Effector memory CD8-positive, alpha-beta T cell (primary cell): ENCODE measurements at regions not wholly inside any gene's neighbourhood (a gene's known extent, or its start where the extent isn't known, plus 50 kb on each side); places are given as distances from the start of the nearest gene placed in this dataset.

Source experiments
- ATAC-seq: fragments of 150-1000 bp; cut with Tn5 transposase; replicated peaks from 2 replicates; pipeline ENCODE4 v1.10.0; 2021; ENCODE audit warnings: mild to moderate bottlenecking, moderate library complexity
- DNase-seq, 3 experiments: peaks; one replicate each; pipeline ENCODE4 v3.0.0; 2021
- H3K27ac Mint-ChIP-seq, 2 donors: one replicate each; pipeline ENCODE4 v1.8.0; 2022; ENCODE audit warnings: mild to moderate bottlenecking in 2 of 2, mixed read lengths in 2 of 2, moderate library complexity in 2 of 2
- H3K27me3 Mint-ChIP-seq, 2 donors: one replicate each; pipeline ENCODE4 v1.8.0; 2022; ENCODE audit warnings: mixed read lengths in 2 of 2
- H3K36me3 Mint-ChIP-seq: one replicate; pipeline ENCODE4 v1.8.0; 2022; ENCODE audit warnings: mild to moderate bottlenecking, moderate library complexity, mixed read lengths; ENCODE audit not compliant: insufficient read depth
- H3K4me1 Mint-ChIP-seq, 2 donors: one replicate each; pipeline ENCODE4 v1.8.0; 2022; ENCODE audit warnings: low read depth in 2 of 2, mixed read lengths in 2 of 2
- H3K4me3 Mint-ChIP-seq, 2 donors: one replicate each; pipeline ENCODE4 v1.8.0; 2022; ENCODE audit warnings: mild to moderate bottlenecking in 2 of 2, mixed read lengths in 2 of 2, moderate library complexity in 2 of 2
- H3K9me3 Mint-ChIP-seq, 2 donors: one replicate each; pipeline ENCODE4 v1.8.0; 2022; ENCODE audit warnings: mixed read lengths in 2 of 2

DNA sequence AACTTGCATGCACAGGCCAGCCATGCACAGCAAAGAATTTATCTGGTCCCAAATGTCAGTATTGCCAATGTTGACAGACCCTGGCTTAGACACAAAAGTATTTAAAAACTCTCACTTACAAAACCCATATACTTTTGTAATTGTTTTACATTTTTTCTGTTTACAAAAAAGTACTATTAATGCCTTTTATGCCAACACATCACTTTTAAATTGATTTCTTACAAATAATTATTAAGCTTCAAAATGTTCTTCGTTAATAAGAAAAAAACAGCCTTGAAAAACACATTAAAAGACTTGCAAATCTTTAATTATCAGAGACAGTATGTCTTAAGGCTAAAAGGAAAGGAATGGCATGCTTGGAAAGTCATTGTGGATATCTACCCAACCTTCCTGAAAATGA lies 181.3 kb upstream of the TWIST2 start:
- Mint-ChIP-seq H3K9me3 (no peaks in the 10 kb centered on the region), H3K27ac (no peak overlapping the region), H3K36me3 (no peaks in the 10 kb centered on the region), H3K4me1 (no peaks in the 10 kb centered on the region), H3K4me3 (no peak overlapping the region), H3K27me3 (peaks cover 48 to 67% of the 10 kb centered on the region in 2 donors)
- ATAC-seq = no peak
- DNase-seq = no peak

DNA sequence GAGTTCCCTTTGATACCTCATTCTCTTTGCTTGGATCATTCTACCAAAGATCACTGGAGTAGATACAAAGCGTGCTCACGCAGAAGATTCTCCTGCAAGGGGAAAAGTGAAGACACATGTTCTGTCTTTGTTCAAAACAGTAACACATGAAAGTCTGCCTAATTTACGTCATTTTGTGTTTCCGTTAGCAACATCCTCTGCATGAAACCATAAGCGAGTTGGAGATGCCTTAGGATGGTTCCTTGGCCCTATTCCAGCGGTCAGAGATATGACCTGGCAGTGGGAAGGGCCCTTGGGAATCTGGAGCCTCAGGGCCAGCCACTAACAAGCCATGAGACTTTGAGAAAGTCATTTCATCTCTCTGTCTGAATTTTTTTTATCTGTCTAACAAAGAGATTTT lies 180.9 kb upstream of the TWIST2 start:
- Mint-ChIP-seq H3K4me1 (no peaks in the 10 kb centered on the region), H3K4me3 (no peak overlapping the region), H3K27me3 (peaks cover 49 to 69% of the 10 kb centered on the region in 2 donors), H3K27ac (no peak overlapping the region), H3K36me3 (no peaks in the 10 kb centered on the region), H3K9me3 (no peaks in the 10 kb centered on the region)
- no peak for ATAC-seq
- no peak for DNase-seq

DNA sequence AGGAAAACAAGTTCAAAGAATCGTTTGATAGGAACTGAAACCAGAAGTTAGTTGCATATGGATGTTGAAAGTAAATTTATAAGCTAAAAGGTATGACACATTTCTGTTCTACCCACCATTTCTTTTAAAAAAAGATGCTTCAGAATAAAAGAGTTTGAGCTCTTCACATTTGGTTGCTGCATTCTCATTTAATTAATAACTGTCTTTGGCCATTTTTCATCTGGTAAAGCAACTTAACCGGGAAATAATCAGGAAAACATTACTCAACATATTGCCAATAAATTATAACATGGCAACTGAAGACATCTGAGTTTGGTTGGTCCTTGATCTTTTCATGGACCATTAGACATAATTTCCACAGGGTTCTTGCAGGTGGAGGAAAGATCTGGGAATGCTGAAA lies 180.2 kb upstream of the TWIST2 start:
- Mint-ChIP-seq H3K4me1 (no peaks in the 10 kb centered on the region), H3K36me3 (no peaks in the 10 kb centered on the region), H3K4me3 (no peak overlapping the region), H3K27me3 (peaks cover 54 to 75% of the 10 kb centered on the region in 2 donors), H3K9me3 (no peaks in the 10 kb centered on the region), H3K27ac (no peak overlapping the region)
- DNase-seq (no peak), ATAC-seq (no peak)

DNA sequence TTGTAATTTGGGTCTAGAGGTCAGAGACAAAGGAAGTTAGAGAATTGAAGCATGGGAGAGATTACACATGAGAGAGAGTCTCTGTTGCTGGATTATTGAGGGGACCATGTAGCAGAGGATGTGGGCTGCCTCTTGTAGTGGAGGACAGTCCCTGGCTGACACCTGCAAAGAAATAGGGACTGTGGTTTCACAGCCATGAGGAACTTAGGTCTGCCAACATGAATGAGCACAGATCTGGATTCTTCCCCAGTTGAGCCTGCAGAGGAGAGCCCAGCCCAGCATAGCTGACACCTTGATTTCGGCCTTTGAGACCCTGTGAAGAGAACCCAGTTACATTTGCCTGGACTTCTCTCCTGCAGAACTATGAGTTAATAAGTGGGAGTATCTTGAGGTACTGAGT lies 179.5 kb upstream of the TWIST2 start:
- Mint-ChIP-seq H3K36me3 (no peaks in the 10 kb centered on the region), H3K4me1 (no peaks in the 10 kb centered on the region), H3K4me3 (no peak overlapping the region), H3K27ac (no peak overlapping the region), H3K9me3 (no peaks in the 10 kb centered on the region), H3K27me3 (peaks cover 47 to 73% of the 10 kb centered on the region in 2 donors)
- no peak for ATAC-seq
- no peak for DNase-seq

DNA sequence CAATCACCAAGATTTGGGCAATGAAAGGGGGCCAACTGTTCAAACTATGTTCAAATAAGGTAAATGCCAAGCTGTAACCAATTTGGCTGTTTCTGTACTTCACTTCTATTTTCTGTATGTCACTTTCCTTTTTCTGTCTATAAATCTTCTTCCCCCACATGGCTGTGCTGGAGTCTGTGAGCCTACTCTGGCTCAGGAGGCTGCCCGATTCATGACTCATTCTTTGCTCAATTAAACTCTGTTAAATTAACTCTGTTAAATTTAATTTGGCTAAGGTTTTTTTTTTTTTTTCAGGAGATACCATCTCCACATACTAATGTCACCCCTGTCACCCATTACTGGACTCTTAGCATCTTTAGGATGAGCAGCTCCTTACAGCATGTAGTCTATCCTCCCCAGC lies 178.8 kb upstream of the TWIST2 start:
- no peaks in the 10 kb centered on the region for H3K9me3 Mint-ChIP-seq
- H3K27me3 Mint-ChIP-seq = peaks cover 41 to 67% of the 10 kb centered on the region in 2 donors
- no peak overlapping the region for H3K4me3 Mint-ChIP-seq
- no peak for DNase-seq
- H3K4me1 Mint-ChIP-seq = no peaks in the 10 kb centered on the region
- H3K36me3 Mint-ChIP-seq = no peaks in the 10 kb centered on the region
- ATAC-seq = no peak
- H3K27ac Mint-ChIP-seq = no peak overlapping the region

DNA sequence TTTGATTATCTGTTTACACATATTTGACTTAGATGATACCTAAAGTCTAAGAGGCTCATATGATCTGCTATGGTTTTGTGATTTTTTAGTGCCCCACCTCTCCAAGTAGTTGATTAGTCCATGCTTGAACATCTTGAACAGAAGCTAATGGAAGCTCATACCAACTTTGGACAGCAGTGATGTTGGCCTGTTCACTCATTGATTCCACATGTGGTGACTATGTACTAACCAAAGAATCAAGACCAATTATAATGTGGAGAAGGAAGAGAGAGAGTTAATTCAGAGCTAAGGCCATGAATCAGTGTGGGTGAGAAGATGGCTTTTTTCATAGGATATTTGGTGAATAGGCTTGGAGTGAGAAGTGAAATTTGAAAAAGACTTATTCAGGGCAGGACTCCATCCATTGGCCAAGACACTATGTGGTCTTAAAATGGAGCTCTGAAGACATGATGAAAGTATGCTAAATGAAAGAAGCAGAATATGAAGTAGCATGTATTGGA lies 178.3 kb upstream of the TWIST2 start:
- no peak overlapping the region for H3K27ac Mint-ChIP-seq
- H3K4me1 Mint-ChIP-seq = no peaks in the 10 kb centered on the region
- H3K4me3 Mint-ChIP-seq = no peak overlapping the region
- no peak for ATAC-seq
- H3K27me3 Mint-ChIP-seq = peaks cover 42 to 62% of the 10 kb centered on the region in 2 donors
- no peaks in the 10 kb centered on the region for H3K36me3 Mint-ChIP-seq
- DNase-seq = no peak
- no peaks in the 10 kb centered on the region for H3K9me3 Mint-ChIP-seq

DNA sequence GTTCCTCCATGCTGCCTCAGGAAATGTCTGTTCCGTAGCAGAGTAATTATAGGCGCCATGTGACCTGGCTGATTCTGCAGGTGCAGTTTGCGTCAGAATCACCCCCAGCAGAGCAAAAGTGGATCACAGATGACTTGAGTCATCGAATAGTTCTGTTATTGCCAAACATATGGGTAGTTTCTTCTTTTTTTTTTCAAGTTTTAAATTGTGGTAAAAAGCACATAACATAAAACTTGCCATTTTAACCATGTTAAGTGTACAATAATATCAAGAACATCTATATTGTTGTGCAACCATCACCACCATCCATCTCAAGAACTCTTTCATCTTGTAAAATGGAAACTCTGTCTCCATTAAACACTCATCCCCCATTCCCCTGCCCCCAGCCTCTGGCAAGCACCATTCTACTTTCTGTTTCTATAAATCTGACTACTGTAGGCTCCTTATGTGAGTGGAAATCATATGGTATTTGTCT lies 177.7 kb upstream of the TWIST2 start:
- H3K27me3 Mint-ChIP-seq = peaks cover 39 to 62% of the 10 kb centered on the region in 2 donors
- no peaks in the 10 kb centered on the region for H3K36me3 Mint-ChIP-seq
- H3K4me1 Mint-ChIP-seq = no peaks in the 10 kb centered on the region
- H3K27ac Mint-ChIP-seq = no peak overlapping the region
- H3K4me3 Mint-ChIP-seq = no peak overlapping the region
- no peak for ATAC-seq
- no peak for DNase-seq
- H3K9me3 Mint-ChIP-seq = no peaks in the 10 kb centered on the region

DNA sequence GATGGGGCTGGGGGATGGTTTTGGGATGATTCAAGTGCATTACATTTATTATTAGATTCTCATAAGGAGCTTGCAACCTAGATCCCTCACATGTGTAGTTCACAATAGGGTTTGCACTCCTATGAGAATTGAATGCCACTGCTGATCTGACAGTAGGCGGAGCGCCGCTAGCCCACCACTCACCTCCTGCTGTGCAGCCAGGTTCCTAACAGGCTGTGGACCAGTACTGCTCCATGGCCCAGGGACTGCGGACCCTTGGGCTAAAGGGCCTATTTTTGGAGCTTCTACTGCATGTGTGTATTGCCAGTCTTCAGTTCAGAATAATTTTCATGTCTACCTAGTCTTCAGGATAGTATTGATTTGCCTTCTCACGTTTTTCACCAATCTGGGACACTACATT lies 165.3 kb upstream of the TWIST2 start:
- Mint-ChIP-seq H3K4me1 (no peaks in the 10 kb centered on the region), H3K36me3 (no peaks in the 10 kb centered on the region), H3K27me3 (peaks cover 63 to 80% of the 10 kb centered on the region in 2 donors), H3K9me3 (no peaks in the 10 kb centered on the region), H3K27ac (no peak overlapping the region), H3K4me3 (no peak overlapping the region)
- DNase-seq (no peak), ATAC-seq (no peak)

DNA sequence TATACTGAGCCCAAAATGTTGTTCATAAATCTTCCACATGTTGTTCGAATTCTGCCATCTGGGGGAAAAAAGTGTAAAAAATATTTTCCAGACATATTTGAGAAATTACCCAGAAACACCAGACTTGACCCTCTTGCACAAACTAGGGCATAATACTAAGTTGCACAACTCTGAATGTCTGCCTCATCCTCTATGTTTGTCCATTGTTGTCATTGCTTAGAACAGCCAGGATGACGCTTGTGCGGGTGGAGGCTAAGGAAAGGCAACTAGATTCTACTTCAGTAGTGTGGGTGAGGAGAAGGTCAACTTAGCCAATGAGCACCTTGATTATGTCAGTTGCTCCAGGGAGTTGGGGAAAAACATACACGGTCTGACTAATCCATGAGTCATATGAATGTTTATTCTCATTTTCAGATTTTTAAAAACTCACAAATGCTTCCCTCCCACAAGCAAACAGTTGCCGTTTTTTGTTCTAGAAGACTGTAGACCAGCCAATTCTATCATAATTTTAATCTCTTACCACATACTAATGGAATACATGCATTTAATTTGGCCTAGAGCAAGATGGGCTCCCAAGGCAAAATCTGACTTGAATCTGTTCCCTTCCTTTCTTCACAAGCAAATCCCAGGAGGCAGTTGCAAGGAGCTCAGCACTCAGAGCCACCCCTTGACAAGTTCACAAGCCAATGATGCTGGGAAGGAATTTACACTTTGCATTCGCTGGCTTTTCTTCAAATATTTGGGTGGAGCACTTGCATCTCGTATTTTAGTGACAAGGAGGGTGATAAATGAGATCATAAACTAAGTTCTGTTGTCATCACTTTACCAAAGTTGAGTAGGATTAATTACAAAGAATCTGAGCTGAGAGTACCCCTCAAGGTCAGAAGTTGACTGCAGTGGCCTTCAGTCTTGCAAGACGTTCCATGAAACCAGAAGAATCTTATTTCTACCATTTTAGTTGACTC lies 163.2 kb upstream of the TWIST2 start:
- Mint-ChIP-seq H3K27me3 (peaks cover 61 to 81% of the 10 kb centered on the region in 2 donors), H3K9me3 (no peaks in the 10 kb centered on the region), H3K27ac (no peak overlapping the region), H3K36me3 (no peaks in the 10 kb centered on the region), H3K4me1 (no peaks in the 10 kb centered on the region), H3K4me3 (no peak overlapping the region)
- ATAC-seq (no peak), DNase-seq (no peak)

DNA sequence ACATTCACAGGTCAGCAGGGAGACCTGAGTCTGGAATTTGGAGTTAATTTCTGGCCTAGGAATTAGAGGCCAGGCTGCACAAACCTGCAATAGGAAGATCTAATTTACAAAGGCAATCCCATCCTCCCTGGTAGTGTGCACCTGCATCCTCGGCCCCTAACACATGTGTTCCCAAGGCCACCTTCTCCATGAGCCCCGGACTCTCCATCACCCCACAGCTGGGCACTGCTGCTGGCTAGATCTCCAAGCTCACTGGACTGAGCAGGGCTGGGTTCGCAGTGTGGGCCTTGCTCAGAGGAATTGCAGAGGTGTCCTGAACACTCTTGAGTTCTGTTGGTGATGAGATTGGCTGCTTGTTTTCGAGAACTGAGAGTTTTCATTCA lies 162.6 kb upstream of the TWIST2 start:
- no peaks in the 10 kb centered on the region for H3K36me3 Mint-ChIP-seq
- H3K4me3 Mint-ChIP-seq = no peak overlapping the region
- H3K9me3 Mint-ChIP-seq = no peaks in the 10 kb centered on the region
- no peak overlapping the region for H3K27ac Mint-ChIP-seq
- DNase-seq (no peak), ATAC-seq (no peak)
- H3K27me3 Mint-ChIP-seq = peaks cover 61 to 88% of the 10 kb centered on the region in 2 donors
- no peaks in the 10 kb centered on the region for H3K4me1 Mint-ChIP-seq

DNA sequence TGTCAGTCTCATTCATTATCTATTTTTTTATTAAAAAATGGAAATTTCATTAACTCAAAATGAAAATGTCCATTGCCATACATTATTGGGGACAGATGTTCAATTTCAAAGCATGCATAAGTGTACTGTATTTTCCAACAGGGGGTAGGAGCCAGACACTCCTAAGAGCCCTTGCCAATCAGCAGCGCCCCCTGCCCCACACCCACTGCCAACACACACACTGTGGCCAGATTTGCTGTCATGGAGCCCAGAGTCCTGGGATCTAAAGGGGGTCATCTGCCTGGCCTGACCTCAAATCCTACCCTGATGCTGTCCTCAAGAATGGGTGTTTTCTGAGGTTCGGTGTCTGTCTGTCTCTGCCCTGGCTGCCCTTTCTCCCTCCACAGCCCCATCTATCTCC lies 162.2 kb upstream of the TWIST2 start:
- peaks cover 60 to 90% of the 10 kb centered on the region in 2 donors for H3K27me3 Mint-ChIP-seq
- ATAC-seq = no peak
- no peaks in the 10 kb centered on the region for H3K36me3 Mint-ChIP-seq

DNA sequence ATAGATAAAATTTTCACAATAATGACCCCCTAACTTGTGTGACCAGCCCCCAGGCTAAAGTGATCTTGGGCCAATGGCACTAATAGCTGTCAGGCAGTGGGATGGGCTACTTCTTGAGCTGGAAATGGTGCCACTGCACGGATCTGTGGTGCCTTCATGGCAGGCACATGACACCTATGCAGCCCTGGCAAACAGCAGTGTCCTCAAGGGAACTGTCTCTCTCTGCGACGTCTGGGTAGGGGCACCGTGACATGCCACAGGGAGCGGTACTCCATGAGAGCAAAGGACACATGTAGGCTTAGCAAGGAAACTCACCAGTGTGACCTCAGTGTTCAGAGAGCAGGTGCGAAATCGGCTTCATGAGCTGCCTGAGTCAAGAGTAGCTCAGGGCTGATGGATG lies 161.7 kb upstream of the TWIST2 start:
- H3K27me3 Mint-ChIP-seq = peaks cover 65 to 90% of the 10 kb centered on the region in 2 donors
- no peak for ATAC-seq
- no peaks in the 10 kb centered on the region for H3K9me3 Mint-ChIP-seq
- H3K36me3 Mint-ChIP-seq = no peaks in the 10 kb centered on the region
- H3K4me3 Mint-ChIP-seq = no peak overlapping the region
- no peaks in the 10 kb centered on the region for H3K4me1 Mint-ChIP-seq
- DNase-seq = no peak
- H3K27ac Mint-ChIP-seq = no peak overlapping the region

More for the DNA sequence above, 162.2 kb upstream of the TWIST2 start:
- DNase-seq = no peak
- Mint-ChIP-seq H3K27ac (no peak overlapping the region), H3K9me3 (no peaks in the 10 kb centered on the region), H3K4me3 (no peak overlapping the region), H3K4me1 (no peaks in the 10 kb centered on the region)

DNA sequence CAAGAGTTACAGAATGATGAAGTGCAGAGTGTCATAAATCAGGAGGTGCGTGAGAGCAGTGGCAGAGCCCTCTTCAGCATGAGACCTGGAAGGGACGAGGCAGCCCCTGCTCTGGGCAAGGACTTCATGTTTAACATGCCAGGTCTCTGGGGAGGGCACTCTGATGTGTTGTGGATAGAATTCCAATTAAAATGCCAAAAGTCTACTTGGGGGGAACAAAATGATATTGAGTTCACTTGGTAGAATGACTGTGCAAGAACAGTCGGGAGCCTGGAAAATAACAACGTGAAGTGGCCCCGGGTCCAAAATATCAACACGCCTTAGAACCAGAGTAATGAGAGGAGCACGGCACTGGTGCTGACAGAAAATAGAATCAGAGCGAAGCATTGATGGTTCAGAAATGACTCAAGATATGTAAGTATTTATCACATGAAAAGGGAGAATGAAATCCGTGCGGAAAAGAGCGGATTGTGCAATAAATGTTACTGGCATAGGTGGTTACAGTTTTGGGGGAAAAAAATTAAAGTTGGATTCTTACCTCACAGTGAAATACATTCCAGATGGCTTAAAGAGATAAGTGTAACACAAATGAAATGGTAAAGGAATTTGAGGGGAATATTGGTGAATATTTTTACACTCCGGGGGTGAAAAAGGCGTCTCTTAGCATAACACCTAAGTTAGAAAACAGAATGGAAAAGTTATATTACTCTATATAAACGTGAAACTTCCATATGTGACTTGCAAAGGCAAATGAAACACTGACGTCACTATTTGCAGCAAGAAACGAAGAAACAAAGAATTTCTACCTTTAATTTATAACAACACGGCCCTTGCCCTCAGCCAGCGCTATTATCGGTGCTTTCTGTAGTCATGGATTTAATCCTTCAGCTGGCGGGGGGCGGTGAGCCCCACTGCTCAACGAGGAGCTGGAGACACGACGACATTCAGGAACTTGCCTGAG lies 159.4 kb upstream of the TWIST2 start:
- Mint-ChIP-seq H3K9me3 (no peaks in the 10 kb centered on the region), H3K27me3 (peaks cover 57 to 93% of the 10 kb centered on the region in 2 donors), H3K36me3 (no peaks in the 10 kb centered on the region), H3K4me1 (no peaks in the 10 kb centered on the region), H3K4me3 (no peak overlapping the region), H3K27ac (no peak overlapping the region)
- ATAC-seq (no peak), DNase-seq (no peak)
